NCI-H748 (cell line): ENCODE measurements at regions not wholly inside any gene's neighbourhood (a gene's known extent, or its start where the extent isn't known, plus 50 kb on each side); places are given as distances from the start of the nearest gene placed in this dataset.

ENCODE experiments used
- DNase-seq: peaks from one replicate; lab custom pipeline; 2025; ENCODE audit not compliant: unreplicated experiment; lab: John Stamatoyannopoulos, UW

- no peak for DNase-seq
These were observed 110.4 kb upstream of the CTNNB1 start for GRCh38 chr3:41088882-41089281.

GRCh38 chr3:41089566-41089965 lies 109.7 kb upstream of the CTNNB1 start:
- DNase-seq: no peak

- DNase-seq: no peak
These were observed 106.5 kb upstream of the CTNNB1 start for GRCh38 chr3:41092844-41093243.

- no peak for DNase-seq
These were observed 105.8 kb upstream of the CTNNB1 start for GRCh38 chr3:41093476-41093875.

GRCh38 chr3:41094351-41094750 lies 105.0 kb upstream of the CTNNB1 start:
- no peak for DNase-seq

GRCh38 chr3:41095702-41096101 lies 103.6 kb upstream of the CTNNB1 start:
- peak; percentile 12 for DNase-seq

- DNase-seq: no peak
These were observed 101.3 kb upstream of the CTNNB1 start for GRCh38 chr3:41097896-41098496.

GRCh38 chr3:41101231-41101630 lies 98.1 kb upstream of the CTNNB1 start:
- no peak for DNase-seq

GRCh38 chr3:41102053-41102556 lies 97.2 kb upstream of the CTNNB1 start:
- no peak for DNase-seq

- no peak for DNase-seq
These were observed 96.6 kb upstream of the CTNNB1 start for GRCh38 chr3:41102750-41103149.

- DNase-seq: no peak
These were observed 96.1 kb upstream of the CTNNB1 start for GRCh38 chr3:41103200-41103599.

GRCh38 chr3:41104147-41104546 lies 95.2 kb upstream of the CTNNB1 start:
- no peak for DNase-seq

- DNase-seq: no peak
These were observed 92.6 kb upstream of the CTNNB1 start for GRCh38 chr3:41106691-41107090.

- no peak for DNase-seq
These were observed 88.3 kb upstream of the CTNNB1 start for GRCh38 chr3:41111011-41111410.

- DNase-seq: no peak
These were observed 86.8 kb upstream of the CTNNB1 start for GRCh38 chr3:41112466-41112865.

- DNase-seq: no peak
These were observed 84.2 kb upstream of the CTNNB1 start for GRCh38 chr3:41115069-41115468.

- DNase-seq: no peak
These were observed 82.5 kb upstream of the CTNNB1 start for GRCh38 chr3:41116851-41117250.

GRCh38 chr3:41117398-41117870 lies 81.9 kb upstream of the CTNNB1 start:
- DNase-seq: peak; percentile 92

- no peak for DNase-seq
These were observed 80.6 kb upstream of the CTNNB1 start for GRCh38 chr3:41118461-41119390.

GRCh38 chr3:41120460-41120859 lies 78.8 kb upstream of the CTNNB1 start:
- no peak for DNase-seq

- no peak for DNase-seq
These were observed 74.0 kb upstream of the CTNNB1 start for GRCh38 chr3:41125258-41125657.

GRCh38 chr3:41126472-41126871 lies 72.8 kb upstream of the CTNNB1 start:
- no peak for DNase-seq
